ENCODE measurements at regions not wholly inside any gene's neighbourhood (a gene's known extent, or its start where the extent isn't known, plus 50 kb on each side); places are given as distances from the start of the nearest gene placed in this dataset.

GRCh38 chr14:55766071-55766470, 186.1 kb downstream of the KTN1 start:
- no peaks in the 10 kb centered on the region for H3K9me3 Mint-ChIP-seq
- DNase-seq: no peak

GRCh38 chr14:55767286-55767685, 187.3 kb downstream of the KTN1 start:
- CTCF ChIA-PET: interaction anchor here (0.6 kb wide), 1 partner anchor 1298 kb away, joined by 3 read pairs; no protein-coding TSS in a partner anchor
- H3K27me3 Mint-ChIP-seq: no peaks in the 10 kb centered on the region

More at GRCh38 chr14:55766071-55766470, 186.1 kb downstream of the KTN1 start:
- H3K9me3 ChIP-seq (ENCODE audit: control insufficient read depth in 1 of 2, insufficient read depth in 1 of 2, low read length in 2 of 2): peaks cover 0 to 5% of the 10 kb centered on the region in 2 experiments
- intact Hi-C loops (cut with DNase I, micrococcal nuclease): no loop called here
- H3K27me3 Mint-ChIP-seq: peaks cover 7% of the 10 kb centered on the region
- no peaks in the 10 kb centered on the region for H3K4me1 Mint-ChIP-seq (ENCODE audit: low read depth)
- H3K4me3 ChIP-seq (ENCODE audit: low read length): no peak overlapping the region
- no peak overlapping the region for H3K4me3 Mint-ChIP-seq
- TF ChIP-seq CTCF (IDR thresholded peaks at IDR 0.05): no peak
- H3K36me3 ChIP-seq (ENCODE audit: insufficient read depth, low read length): no peaks in the 10 kb centered on the region
- no peaks in the 10 kb centered on the region for H3K4me1 ChIP-seq (ENCODE audit: insufficient read depth, low read length)
- H3K27me3 ChIP-seq (ENCODE audit: control insufficient read depth in 1 of 2, insufficient read depth in 2 of 2, low read length in 2 of 2): no peaks in the 10 kb centered on the region
- no peaks in the 10 kb centered on the region for H3K36me3 Mint-ChIP-seq (ENCODE audit: low read depth)
- H3K27ac ChIP-seq (ENCODE audit: low read depth in 1 of 2, low read length in 2 of 2): no peak overlapping the region
- POLR2A ChIA-PET: no interaction called here
- CTCF ChIA-PET: no interaction called here
- no peak overlapping the region for H3K27ac Mint-ChIP-seq
- no peak for ATAC-seq (ENCODE audit: poor library complexity)

GRCh38 chr14:55769877-55770276, 189.9 kb downstream of the KTN1 start:
- no peaks in the 10 kb centered on the region for H3K4me1 ChIP-seq (ENCODE audit: insufficient read depth, low read length)
- Mint-ChIP-seq H3K4me3 (no peak overlapping the region), H3K36me3 (ENCODE audit: low read depth) (no peaks in the 10 kb centered on the region), H3K9me3 (no peaks in the 10 kb centered on the region), H3K27me3 (no peaks in the 10 kb centered on the region), H3K27ac (no peak overlapping the region), H3K4me1 (ENCODE audit: low read depth) (no peaks in the 10 kb centered on the region)
- H3K27me3 ChIP-seq (ENCODE audit: control insufficient read depth in 1 of 2, insufficient read depth in 2 of 2, low read length in 2 of 2): no peaks in the 10 kb centered on the region
- H3K27ac ChIP-seq (ENCODE audit: low read depth in 1 of 2, low read length in 2 of 2): no peak overlapping the region
- H3K36me3 ChIP-seq (ENCODE audit: insufficient read depth, low read length): no peaks in the 10 kb centered on the region
- H3K9me3 ChIP-seq (ENCODE audit: control insufficient read depth in 1 of 2, insufficient read depth in 1 of 2, low read length in 2 of 2): peaks cover 0 to 5% of the 10 kb centered on the region in 2 experiments
- CTCF ChIA-PET: no interaction called here
- ATAC-seq (ENCODE audit: poor library complexity) (no peak), DNase-seq (no peak)
- intact Hi-C loops (cut with DNase I, micrococcal nuclease): no loop called here
- POLR2A ChIA-PET: no interaction called here
- H3K4me3 ChIP-seq (ENCODE audit: low read length): no peak overlapping the region
- no peak for TF ChIP-seq CTCF (IDR thresholded peaks at IDR 0.05)

More at GRCh38 chr14:55767286-55767685, 187.3 kb downstream of the KTN1 start:
- Mint-ChIP-seq H3K27ac (no peak overlapping the region), H3K4me1 (ENCODE audit: low read depth) (no peaks in the 10 kb centered on the region), H3K36me3 (ENCODE audit: low read depth) (no peaks in the 10 kb centered on the region), H3K9me3 (no peaks in the 10 kb centered on the region), H3K4me3 (no peak overlapping the region)
- POLR2A ChIA-PET: no interaction called here
- H3K27ac ChIP-seq (ENCODE audit: low read depth in 1 of 2, low read length in 2 of 2): no peak overlapping the region
- no peak for DNase-seq
- no peaks in the 10 kb centered on the region for H3K4me1 ChIP-seq (ENCODE audit: insufficient read depth, low read length)
- no peaks in the 10 kb centered on the region for H3K36me3 ChIP-seq (ENCODE audit: insufficient read depth, low read length)
- no peaks in the 10 kb centered on the region for H3K27me3 ChIP-seq (ENCODE audit: control insufficient read depth in 1 of 2, insufficient read depth in 2 of 2, low read length in 2 of 2)
- intact Hi-C loops (cut with DNase I, micrococcal nuclease): no loop called here
- no peak overlapping the region for H3K4me3 ChIP-seq (ENCODE audit: low read length)
- TF ChIP-seq CTCF (IDR thresholded peaks at IDR 0.05): no peak
- ATAC-seq (ENCODE audit: poor library complexity): no peak
- peaks cover 0 to 5% of the 10 kb centered on the region in 2 experiments for H3K9me3 ChIP-seq (ENCODE audit: control insufficient read depth in 1 of 2, insufficient read depth in 1 of 2, low read length in 2 of 2)
